Gastroesophageal sphincter (tissue), 3 donors: ENCODE measurements at regions not wholly inside any gene's neighbourhood (a gene's known extent, or its start where the extent isn't known, plus 50 kb on each side); places are given as distances from the start of the nearest gene placed in this dataset.

Source experiments
- CTCF ChIP-seq, 4 experiments: fragments of 200-600 bp in 2 of 4; fragments of 450-650 bp in 2 of 4; sonication (generic) in 1 of 4; IDR thresholded peaks; one replicate each; pipeline ENCODE4 v1.5.1; 2017 to 2019; ENCODE audit warnings: antibody characterized with exemption in 4 of 4, mild to moderate bottlenecking in 2 of 4, moderate library complexity in 2 of 4
- EP300 ChIP-seq: sonication (generic); formaldehyde crosslinking; IDR thresholded peaks from one replicate; pipeline ENCODE4 v1.6.1; 2017; ENCODE audit warnings: antibody characterized with exemption, mild to moderate bottlenecking
- POLR2A ChIP-seq, 2 donors: fragments of 450-650 bp; IDR thresholded peaks; one replicate each; pipeline ENCODE4 v1.6.1; 2017; ENCODE audit warnings: antibody characterized with exemption in 2 of 2, mild to moderate bottlenecking in 2 of 2, moderate library complexity in 1 of 2
- POLR2AphosphoS5 ChIP-seq: sonication (generic); formaldehyde crosslinking; IDR thresholded peaks from one replicate; pipeline ENCODE4 v1.6.1; 2017; ENCODE audit warnings: antibody characterized with exemption

- TF ChIP-seq POLR2A (IDR thresholded peaks at IDR 0.05) (no peak), CTCF (IDR thresholded peaks at IDR 0.05) (no peak), POLR2AphosphoS5 (no peak), EP300 (no peak)
Observed at GRCh38 chr3:106035619-106036018, 166.8 kb upstream of the CBLB start.
